Fibroblast of skin of left quadriceps (primary cell): ENCODE measurements at regions not wholly inside any gene's neighbourhood (a gene's known extent, or its start where the extent isn't known, plus 50 kb on each side); places are given as distances from the start of the nearest gene placed in this dataset.

Experiments used
- DNase-seq, 2 experiments: peaks; one replicate each; pipeline ENCODE4 v3.0.0-alpha.2; 2013; ENCODE audit warnings: low read depth in 2 of 2

GRCh38 chr2:104523921-104524320 is 330.0 kb upstream of the POU3F3 start:
- no peak for DNase-seq

GRCh38 chr2:104528101-104528500 is 325.8 kb upstream of the POU3F3 start:
- DNase-seq = no peak

- no peak for DNase-seq
Measured at GRCh38 chr2:104531122-104531521, 322.8 kb upstream of the POU3F3 start.

- DNase-seq = no peak
Measured at GRCh38 chr2:104537116-104537515, 316.8 kb upstream of the POU3F3 start.

GRCh38 chr2:104538077-104538476 is 315.8 kb upstream of the POU3F3 start:
- no peak for DNase-seq

- no peak for DNase-seq
Measured at GRCh38 chr2:104539649-104540048, 314.3 kb upstream of the POU3F3 start.

- no peak for DNase-seq
Measured at GRCh38 chr2:104545055-104545454, 308.9 kb upstream of the POU3F3 start.

GRCh38 chr2:104546537-104546936 is 307.4 kb upstream of the POU3F3 start:
- DNase-seq = no peak

- no peak for DNase-seq
Measured at GRCh38 chr2:104547221-104547620, 306.7 kb upstream of the POU3F3 start.

- DNase-seq = no peak
Measured at GRCh38 chr2:104561251-104561650, 292.7 kb upstream of the POU3F3 start.

GRCh38 chr2:104562537-104562936 is 291.4 kb upstream of the POU3F3 start:
- no peak for DNase-seq

- no peak for DNase-seq
Measured at GRCh38 chr2:104563398-104563996, 290.4 kb upstream of the POU3F3 start.

- DNase-seq = no peak
Measured at GRCh38 chr2:104568247-104568646, 285.7 kb upstream of the POU3F3 start.

GRCh38 chr2:104570259-104570658 is 283.7 kb upstream of the POU3F3 start:
- DNase-seq = no peak

GRCh38 chr2:104572834-104573233 is 281.1 kb upstream of the POU3F3 start:
- DNase-seq = no peak

- no peak for DNase-seq
Measured at GRCh38 chr2:104574367-104574766, 279.5 kb upstream of the POU3F3 start.

- no peak for DNase-seq
Measured at GRCh38 chr2:104577143-104577542, 276.8 kb upstream of the POU3F3 start.

GRCh38 chr2:104582471-104582870 is 271.4 kb upstream of the POU3F3 start:
- no peak for DNase-seq

- no peak for DNase-seq
Measured at GRCh38 chr2:104583811-104584210, 270.1 kb upstream of the POU3F3 start.

- no peak for DNase-seq
Measured at GRCh38 chr2:104584393-104584792, 269.5 kb upstream of the POU3F3 start.

GRCh38 chr2:104595576-104595975 is 258.3 kb upstream of the POU3F3 start:
- DNase-seq = no peak

GRCh38 chr2:104597942-104598341 is 256.0 kb upstream of the POU3F3 start:
- DNase-seq = no peak

GRCh38 chr2:104598636-104599035 is 255.3 kb upstream of the POU3F3 start:
- no peak for DNase-seq

GRCh38 chr2:104599787-104600510 is 254.0 kb upstream of the POU3F3 start:
- DNase-seq = peak; percentile 19 to 21
